ENCODE measurements at regions not wholly inside any gene's neighbourhood (a gene's known extent, or its start where the extent isn't known, plus 50 kb on each side); places are given as distances from the start of the nearest gene placed in this dataset.
"Not testable (repeated sequence)": the region's sequence is repeated elsewhere in the genome, so short reads cannot be mapped to it uniquely, and the experiment has no call there.

GRCh38 chr14:59055439-59056045 is 132.9 kb upstream of the DAAM1 start:
- H3K27me3 Mint-ChIP-seq (ENCODE audit: low read depth), result no peaks in the 10 kb centered on the region
- no peak overlapping the region for H3K27ac Mint-ChIP-seq (ENCODE audit: unreplicated experiment)
- H3K4me1 Mint-ChIP-seq, result no peaks in the 10 kb centered on the region
- peaks cover 6% of the 10 kb centered on the region for H3K9me3 Mint-ChIP-seq
- DNase-seq (ENCODE audit: low read depth, low spot score), result no peak
- peak; percentile 82 for TF ChIP-seq CTCF (conservative IDR thresholded peaks at IDR 0.05)
- H3K36me3 Mint-ChIP-seq (ENCODE audit: low read depth), result peaks cover 3% of the 10 kb centered on the region
- H3K4me3 Mint-ChIP-seq, result no peak overlapping the region

GRCh38 chr14:59057551-59057950 is 130.9 kb upstream of the DAAM1 start:
- TF ChIP-seq CTCF (conservative IDR thresholded peaks at IDR 0.05), result no peak
- Mint-ChIP-seq H3K9me3 (peaks cover 12% of the 10 kb centered on the region), H3K27ac (ENCODE audit: unreplicated experiment) (no peak overlapping the region), H3K4me3 (no peak overlapping the region), H3K4me1 (no peaks in the 10 kb centered on the region), H3K36me3 (ENCODE audit: low read depth) (peaks cover 8% of the 10 kb centered on the region), H3K27me3 (ENCODE audit: low read depth) (no peaks in the 10 kb centered on the region)
- DNase-seq (ENCODE audit: low read depth, low spot score), result no peak

GRCh38 chr14:59058776-59059175 is 129.7 kb upstream of the DAAM1 start:
- Mint-ChIP-seq H3K9me3 (peaks cover 16% of the 10 kb centered on the region), H3K36me3 (ENCODE audit: low read depth) (peaks cover 11% of the 10 kb centered on the region)
- not testable (repeated sequence) for H3K27me3 Mint-ChIP-seq (ENCODE audit: low read depth); H3K4me3 Mint-ChIP-seq; H3K27ac Mint-ChIP-seq (ENCODE audit: unreplicated experiment); H3K4me1 Mint-ChIP-seq; DNase-seq (ENCODE audit: low read depth, low spot score)

GRCh38 chr14:59060841-59061240 is 127.6 kb upstream of the DAAM1 start:
- no peak overlapping the region for H3K27ac Mint-ChIP-seq (ENCODE audit: unreplicated experiment)
- no peak for TF ChIP-seq CTCF (conservative IDR thresholded peaks at IDR 0.05)
- H3K4me1 Mint-ChIP-seq, result no peaks in the 10 kb centered on the region
- peaks cover 11% of the 10 kb centered on the region for H3K36me3 Mint-ChIP-seq (ENCODE audit: low read depth)
- no peak overlapping the region for H3K4me3 Mint-ChIP-seq
- peaks cover 18% of the 10 kb centered on the region for H3K9me3 Mint-ChIP-seq
- H3K27me3 Mint-ChIP-seq (ENCODE audit: low read depth), result no peaks in the 10 kb centered on the region
- no peak for DNase-seq (ENCODE audit: low read depth, low spot score)

- Mint-ChIP-seq H3K4me3 (no peak overlapping the region), H3K27me3 (ENCODE audit: low read depth) (no peaks in the 10 kb centered on the region), H3K36me3 (ENCODE audit: low read depth) (peaks cover 11% of the 10 kb centered on the region), H3K4me1 (no peaks in the 10 kb centered on the region), H3K9me3 (peaks cover 18% of the 10 kb centered on the region), H3K27ac (ENCODE audit: unreplicated experiment) (no peak overlapping the region)
- TF ChIP-seq CTCF (conservative IDR thresholded peaks at IDR 0.05), result no peak
- no peak for DNase-seq (ENCODE audit: low read depth, low spot score)
Observed at GRCh38 chr14:59061292-59061691, 127.2 kb upstream of the DAAM1 start.

- no peak overlapping the region for H3K4me3 Mint-ChIP-seq
Observed at GRCh38 chr14:59063259-59063658, 125.2 kb upstream of the DAAM1 start.

More at GRCh38 chr14:59063259-59063658, 125.2 kb upstream of the DAAM1 start:
- no peak for DNase-seq (ENCODE audit: low read depth, low spot score)
- Mint-ChIP-seq H3K4me1 (no peaks in the 10 kb centered on the region), H3K27me3 (ENCODE audit: low read depth) (no peaks in the 10 kb centered on the region), H3K36me3 (ENCODE audit: low read depth) (peaks cover 11% of the 10 kb centered on the region), H3K27ac (ENCODE audit: unreplicated experiment) (no peak overlapping the region), H3K9me3 (peaks cover 18% of the 10 kb centered on the region)
- no peak for TF ChIP-seq CTCF (conservative IDR thresholded peaks at IDR 0.05)

Measured in neural crest cell (in vitro differentiated cells).